PC-9 (cell line): ENCODE measurements at regions not wholly inside any gene's neighbourhood (a gene's known extent, or its start where the extent isn't known, plus 50 kb on each side); places are given as distances from the start of the nearest gene placed in this dataset.

Source experiments
- BruUV-seq: library from RNA; stranded (reverse); fragments of 400-500 nt; replicated peaks from 2 replicates; lab custom pipeline; 2021; lab: Mats Ljungman, UMichigan
- CTCF ChIA-PET: fragments of 300-600 bp; sonication (Branson Sonifier 250); formaldehyde crosslinking; loops from one replicate; lab custom pipeline; 2022; ENCODE audit warnings: antibody characterized with exemption; lab: Charles Lee
- POLR2A ChIA-PET: fragments of 300-600 bp; sonication (Branson Sonifier 250); formaldehyde crosslinking; loops from one replicate; lab custom pipeline; 2022; ENCODE audit warnings: antibody characterized with exemption; ENCODE audit not compliant: unreplicated experiment; lab: Charles Lee
- DNase-seq, 2 experiments: peaks; one replicate each; pipeline versions ENCODE4 v3.0.0 to v3.0.0-alpha.2; 2015 to 2022; ENCODE audit warnings: mixed read lengths in 1 of 2
- H2AFZ ChIP-seq: fragments of 200-600 bp; sonication (generic); 2 replicates; pipeline ENCODE4 v1.8.1; 2017; ENCODE audit warnings: antibody characterized with exemption
- H3F3A ChIP-seq: fragments of 200-600 bp; sonication (generic); 2 replicates; pipeline ENCODE4 v1.8.1; 2017; ENCODE audit warnings: antibody characterized with exemption, mild to moderate bottlenecking, low read depth; ENCODE audit not compliant: insufficient read depth
- H3K27ac ChIP-seq: fragments of 200-600 bp; sonication (generic); 2 replicates; pipeline ENCODE4 v1.6.1; 2016; ENCODE audit warnings: mixed run types
- H3K27me3 ChIP-seq: fragments of 200-600 bp; sonication (generic); 2 replicates; pipeline ENCODE4 v1.6.1; 2016; ENCODE audit warnings: low read depth, mixed run types; ENCODE audit not compliant: insufficient read depth
- H3K36me3 ChIP-seq: fragments of 200-600 bp; sonication (generic); 2 replicates; pipeline ENCODE4 v1.6.1; 2016; ENCODE audit warnings: low read depth, mixed run types
- H3K4me1 ChIP-seq: fragments of 200-600 bp; sonication (generic); replicated peaks from 2 replicates; pipeline ENCODE4 v1.6.1; 2016; ENCODE audit warnings: mixed run types; ENCODE audit not compliant: insufficient read depth
- H3K4me2 ChIP-seq: fragments of 200-600 bp; sonication (generic); 2 replicates; pipeline ENCODE4 v1.6.1; 2017; ENCODE audit warnings: mixed run types
- H3K4me3 ChIP-seq: fragments of 200-600 bp; sonication (generic); 2 replicates; pipeline ENCODE4 v1.6.1; 2016; ENCODE audit warnings: mixed run types
- H3K79me2 ChIP-seq: fragments of 200-600 bp; sonication (generic); 2 replicates; pipeline ENCODE4 v1.6.1; 2017; ENCODE audit warnings: low read depth, mixed run types
- H3K9me2 ChIP-seq: fragments of 200-600 bp; sonication (generic); 2 replicates; pipeline ENCODE4 v1.8.1; 2017; ENCODE audit warnings: mild to moderate bottlenecking; ENCODE audit not compliant: insufficient read depth
- H3K9me3 ChIP-seq: fragments of 200-600 bp; sonication (generic); 2 replicates; pipeline ENCODE4 v1.8.1; 2016; ENCODE audit warnings: low read depth; ENCODE audit not compliant: insufficient read depth
- H4K20me1 ChIP-seq: fragments of 200-600 bp; sonication (generic); 2 replicates; pipeline ENCODE4 v1.8.1; 2017; ENCODE audit not compliant: insufficient read depth
- CTCF ChIP-seq: fragments of 200-600 bp; sonication (generic); conservative IDR thresholded peaks from 2 replicates; pipeline ENCODE4 v1.6.1; 2017; ENCODE audit warnings: mixed run types, antibody characterized with exemption, mild to moderate bottlenecking, moderate library complexity
- EZH2 ChIP-seq: fragments of 200-600 bp; sonication (generic); IDR thresholded peaks from 2 replicates; pipeline ENCODE4 v1.8.0; 2017; ENCODE audit warnings: antibody characterized with exemption, low read depth
- intact Hi-C: fragments of 100-400 bp; cut with micrococcal nuclease; formaldehyde crosslinking; loops from one replicate; pipeline ENCODE4 v1.10.0; 2022; ENCODE audit not compliant: unreplicated experiment

DNA sequence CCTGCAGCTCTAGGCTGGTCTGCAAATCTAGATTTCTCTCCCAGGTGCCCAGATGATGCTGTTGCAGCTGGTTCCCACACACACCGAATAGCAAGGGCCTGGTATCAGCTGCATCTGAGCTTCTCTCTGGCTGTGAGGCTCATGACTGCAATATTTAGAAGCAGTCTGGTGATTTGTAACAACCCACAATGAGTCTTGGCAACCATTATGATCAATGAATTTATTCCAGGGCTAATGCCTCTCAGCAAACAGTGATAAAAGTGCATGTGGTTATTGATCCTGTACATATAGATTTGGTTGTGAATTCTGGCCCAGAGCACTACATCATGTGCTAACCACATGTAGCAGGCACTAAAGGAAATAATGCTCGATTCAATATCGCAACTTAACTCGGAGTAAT is 114.3 kb downstream of the ASCL4 start:
- CTCF ChIA-PET = interaction anchor here (0.6 kb wide), 1 partner anchor 23 kb away, joined by 3 read pairs; no protein-coding TSS in a partner anchor

GRCh38 chr12:107891967-107892366 is 117.5 kb downstream of the ASCL4 start:
- POLR2A ChIA-PET = no interaction called here
- no peaks in the 10 kb centered on the region for H3K9me3 ChIP-seq
- no peaks in the 10 kb centered on the region for H3K9me2 ChIP-seq
- H3K27me3 ChIP-seq = peaks cover 59% of the 10 kb centered on the region
- H2AFZ ChIP-seq = no peak overlapping the region
- intact Hi-C loops = no loop called here
- no peak overlapping the region for H3K4me3 ChIP-seq
- H3K27ac ChIP-seq = no peak overlapping the region
- CTCF ChIA-PET = no interaction called here
- no peak overlapping the region for H3K4me2 ChIP-seq
- no peaks in the 10 kb centered on the region for H4K20me1 ChIP-seq
- no peaks in the 10 kb centered on the region for H3K79me2 ChIP-seq
- H3K4me1 ChIP-seq = no peaks in the 10 kb centered on the region
- no TSS peak for BruUV-seq
- H3F3A ChIP-seq = no peaks in the 10 kb centered on the region
- TF ChIP-seq EZH2 (no peak), CTCF (0 out of 2 replicates have a peak, but pooled peaks have one; percentile 21)
- DNase-seq = no peak
- no peaks in the 10 kb centered on the region for H3K36me3 ChIP-seq

More for the DNA sequence above, 114.3 kb downstream of the ASCL4 start:
- Histone ChIP-seq H3K27ac (no peak overlapping the region), H3K9me3 (no peaks in the 10 kb centered on the region), H2AFZ (no peak overlapping the region), H4K20me1 (no peaks in the 10 kb centered on the region), H3K4me1 (no peaks in the 10 kb centered on the region), H3K4me3 (no peak overlapping the region), H3K36me3 (no peaks in the 10 kb centered on the region), H3K4me2 (no peak overlapping the region), H3K9me2 (no peaks in the 10 kb centered on the region), H3F3A (no peaks in the 10 kb centered on the region), H3K79me2 (no peaks in the 10 kb centered on the region), H3K27me3 (peaks cover 49% of the 10 kb centered on the region)
- DNase-seq = no peak
- TF ChIP-seq CTCF = no peak
- TF ChIP-seq EZH2 = no peak
- no TSS peak for BruUV-seq
- intact Hi-C loops = no loop called here
- POLR2A ChIA-PET = no interaction called here

GRCh38 chr12:107894589-107894988 is 120.1 kb downstream of the ASCL4 start:
- intact Hi-C loops = no loop called here
- CTCF ChIA-PET = interaction anchor here (0.6 kb wide), 1 partner anchor 199 kb away, joined by 6 read pairs; no protein-coding TSS in a partner anchor

More at GRCh38 chr12:107894589-107894988, 120.1 kb downstream of the ASCL4 start:
- Histone ChIP-seq H3K9me3 (no peaks in the 10 kb centered on the region), H3K4me3 (no peak overlapping the region), H3K27me3 (peaks cover 59% of the 10 kb centered on the region), H3K4me2 (no peak overlapping the region), H3K36me3 (no peaks in the 10 kb centered on the region), H3K27ac (no peak overlapping the region), H3K9me2 (no peaks in the 10 kb centered on the region), H2AFZ (no peak overlapping the region), H4K20me1 (no peaks in the 10 kb centered on the region), H3K79me2 (no peaks in the 10 kb centered on the region), H3K4me1 (no peaks in the 10 kb centered on the region), H3F3A (no peaks in the 10 kb centered on the region)
- DNase-seq = no peak
- TF ChIP-seq EZH2 (no peak), CTCF (no peak)
- POLR2A ChIA-PET = no interaction called here
- no TSS peak for BruUV-seq
